ENCODE measurements at regions not wholly inside any gene's neighbourhood (a gene's known extent, or its start where the extent isn't known, plus 50 kb on each side); places are given as distances from the start of the nearest gene placed in this dataset.
A peak's percentile ranks its signal among the peaks of the same experiment; 100 is the strongest.

DNA sequence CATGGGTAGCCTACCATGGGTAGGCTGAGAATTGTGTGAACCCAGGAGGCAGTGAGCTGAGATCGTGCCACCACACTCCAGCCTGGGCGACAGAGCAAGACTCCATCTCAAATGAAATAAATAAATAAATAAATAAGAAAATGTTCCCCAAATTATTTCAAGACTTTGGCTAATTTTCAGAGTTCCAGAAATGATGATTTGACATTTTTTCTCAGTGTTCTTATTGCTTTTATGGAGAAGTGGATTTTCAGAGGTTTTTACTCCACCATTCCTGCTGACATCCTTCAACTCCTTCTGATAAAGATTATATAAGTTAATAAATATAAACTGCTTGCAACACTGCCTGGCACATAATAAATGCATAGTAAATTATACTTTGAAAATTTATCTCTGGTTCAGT lies 80.4 kb upstream of the PRKCQ start:
- no peak for DNase-seq (ENCODE audit: low read depth in 4 of 4, low spot score in 2 of 4)

DNA sequence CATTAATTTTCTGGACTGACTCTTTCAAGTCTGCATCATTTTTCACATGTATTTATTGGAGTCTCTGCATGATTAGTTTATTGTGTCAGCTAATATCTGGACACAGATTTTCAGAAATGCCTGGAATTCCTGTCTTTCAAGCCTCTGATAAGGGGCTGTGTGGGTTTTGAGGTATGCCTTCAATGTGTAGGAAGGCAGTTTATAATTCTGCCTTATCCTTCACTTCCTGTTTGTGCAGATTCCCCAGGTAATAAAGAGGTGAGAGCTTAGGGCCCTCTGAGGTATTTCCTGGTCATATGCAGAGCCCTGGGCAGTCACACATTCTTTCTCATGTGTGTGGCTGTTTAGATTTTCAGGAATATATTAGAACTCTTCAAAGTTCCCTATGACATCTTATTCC lies 79.4 kb upstream of the PRKCQ start:
- DNase-seq (ENCODE audit: low read depth in 4 of 4, low spot score in 2 of 4) = no peak

DNA sequence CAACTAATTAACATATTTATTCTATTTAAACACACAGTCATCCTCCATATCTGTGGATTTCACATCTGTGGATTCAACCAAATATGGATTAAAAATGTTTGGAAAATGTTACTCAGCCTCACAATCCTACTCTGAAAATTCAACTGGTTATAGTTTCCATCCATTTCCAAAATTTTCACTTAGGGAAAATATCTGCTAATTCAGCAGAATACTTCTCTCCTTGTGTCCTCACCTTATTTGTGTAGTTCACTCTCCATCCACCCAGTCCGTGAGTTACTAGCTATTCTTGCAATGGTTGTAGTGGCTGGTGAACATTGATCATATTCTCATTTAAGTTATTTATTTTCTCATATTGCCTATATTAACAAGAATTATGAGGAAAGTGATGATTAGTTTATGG lies 77.6 kb upstream of the PRKCQ start:
- no peak for DNase-seq (ENCODE audit: low read depth in 4 of 4, low spot score in 2 of 4)

DNA sequence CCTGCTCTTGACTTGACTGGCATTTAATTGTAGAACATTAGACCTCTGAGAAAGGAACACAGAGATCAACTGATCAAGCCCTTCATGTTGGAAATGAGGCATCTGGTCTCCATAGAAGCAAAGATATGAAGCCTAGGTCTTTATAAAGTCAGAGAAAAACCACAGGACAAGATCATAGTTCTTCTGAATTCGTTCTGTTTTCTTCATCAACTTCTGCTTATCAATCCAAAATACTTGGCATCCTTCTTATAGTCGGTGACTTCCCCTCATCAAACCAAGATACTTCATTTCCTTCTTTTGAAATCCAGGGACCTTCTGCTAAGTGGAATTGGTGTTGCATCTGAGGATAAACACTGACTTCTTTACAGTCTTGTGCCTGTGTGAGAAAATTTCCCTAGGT lies 77.1 kb upstream of the PRKCQ start:
- no peak for DNase-seq (ENCODE audit: low read depth in 4 of 4, low spot score in 2 of 4)

DNA sequence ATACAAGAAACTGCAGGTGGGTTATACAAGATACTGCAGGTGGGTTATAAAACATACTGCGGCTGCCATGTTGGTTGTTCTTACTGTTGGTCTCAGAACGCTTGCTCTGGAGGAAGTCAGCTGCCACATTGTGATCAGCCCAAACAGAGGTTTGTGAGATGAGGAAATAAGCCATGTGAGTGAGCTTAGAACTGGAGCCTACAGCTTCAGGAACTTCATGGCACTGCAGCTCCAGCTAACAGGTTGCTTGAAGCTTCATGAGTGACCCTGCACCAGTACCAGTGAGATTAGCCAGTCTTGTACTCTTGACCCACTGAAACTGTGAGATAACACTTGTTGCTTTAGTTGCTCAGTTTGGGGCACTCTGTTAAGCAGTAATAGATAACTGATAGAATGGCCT lies 74.5 kb upstream of the PRKCQ start:
- DNase-seq (ENCODE audit: low read depth in 4 of 4, low spot score in 2 of 4) = no peak

DNA sequence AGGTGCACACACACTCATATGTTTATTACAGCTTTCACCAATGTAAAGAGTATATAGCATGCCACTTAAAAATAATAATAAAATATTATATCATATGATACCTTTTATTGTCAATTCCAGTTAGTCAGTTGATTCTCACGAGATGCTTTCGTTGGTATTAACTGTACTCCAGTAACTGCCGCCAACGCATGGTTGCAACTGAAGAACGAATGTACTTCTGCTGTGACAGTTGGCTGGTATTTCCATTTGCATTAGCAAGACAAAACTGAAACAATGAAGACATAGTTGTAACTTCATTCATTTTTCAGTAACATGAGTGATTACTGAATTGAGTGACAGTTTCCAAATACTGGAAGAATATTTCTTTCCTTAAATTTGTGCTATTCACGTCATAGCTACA lies 70.5 kb upstream of the PRKCQ start:
- DNase-seq (ENCODE audit: low read depth in 4 of 4, low spot score in 2 of 4) = no peak

DNA sequence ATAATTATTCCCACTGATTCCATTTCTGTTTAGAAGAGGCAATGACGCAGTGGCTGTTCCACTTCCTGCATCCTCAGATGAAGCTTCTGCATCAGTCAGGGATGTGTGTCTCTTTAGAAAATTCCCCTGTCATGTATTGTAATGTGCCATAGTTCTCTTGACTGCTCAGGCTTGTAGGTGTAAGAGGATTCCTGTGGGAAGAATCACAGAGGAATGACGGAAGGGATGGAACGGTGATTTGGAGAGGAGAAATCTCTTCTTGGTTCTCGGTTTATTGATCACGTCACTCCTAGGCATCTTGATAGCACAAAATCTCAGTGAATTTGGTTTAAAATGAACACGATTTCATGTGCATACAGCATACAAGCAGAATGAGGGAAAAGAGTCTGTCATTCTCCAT lies 69.8 kb upstream of the PRKCQ start:
- DNase-seq (ENCODE audit: low read depth in 4 of 4, low spot score in 2 of 4) = no peak

DNA sequence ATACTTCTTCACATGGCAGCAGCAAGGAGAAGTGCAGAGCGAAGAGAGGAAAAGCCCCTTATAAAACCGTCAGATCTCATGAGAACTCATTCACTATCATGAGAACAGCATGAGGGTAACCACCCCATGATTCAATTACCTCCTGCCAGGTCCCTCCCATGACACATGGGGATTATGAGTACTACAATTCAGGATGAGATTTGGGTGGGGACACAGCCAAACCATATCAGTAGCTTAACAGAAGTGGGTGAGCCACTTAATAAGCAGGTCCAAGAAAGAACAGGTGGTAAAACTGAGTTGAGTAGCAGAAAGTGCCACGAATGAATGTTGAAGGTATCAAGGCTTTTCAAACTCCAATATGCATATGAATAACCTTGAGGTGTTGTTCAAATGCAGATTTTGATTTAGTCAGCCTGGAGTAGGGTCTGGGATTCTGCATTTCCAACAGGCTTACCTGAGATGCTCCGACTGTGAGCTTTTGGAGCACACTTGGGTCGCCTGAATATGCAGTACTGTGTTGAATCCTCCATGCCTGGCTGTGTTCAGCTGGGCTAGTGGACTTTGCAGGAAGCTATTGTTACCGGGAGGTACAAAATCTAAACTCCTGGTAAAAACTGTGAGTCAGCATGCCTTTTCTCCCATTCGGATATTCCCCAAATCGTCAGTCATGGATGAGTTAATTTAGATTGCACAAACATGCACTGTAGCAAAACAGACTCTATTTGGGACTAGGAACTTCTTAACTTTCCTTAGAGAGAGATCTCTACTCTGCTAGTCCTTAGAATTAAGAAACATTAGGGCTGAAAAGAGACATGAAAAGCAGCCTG lies 69.0 kb upstream of the PRKCQ start:
- DNase-seq (ENCODE audit: low read depth in 4 of 4, low spot score in 2 of 4) = no peak

DNA sequence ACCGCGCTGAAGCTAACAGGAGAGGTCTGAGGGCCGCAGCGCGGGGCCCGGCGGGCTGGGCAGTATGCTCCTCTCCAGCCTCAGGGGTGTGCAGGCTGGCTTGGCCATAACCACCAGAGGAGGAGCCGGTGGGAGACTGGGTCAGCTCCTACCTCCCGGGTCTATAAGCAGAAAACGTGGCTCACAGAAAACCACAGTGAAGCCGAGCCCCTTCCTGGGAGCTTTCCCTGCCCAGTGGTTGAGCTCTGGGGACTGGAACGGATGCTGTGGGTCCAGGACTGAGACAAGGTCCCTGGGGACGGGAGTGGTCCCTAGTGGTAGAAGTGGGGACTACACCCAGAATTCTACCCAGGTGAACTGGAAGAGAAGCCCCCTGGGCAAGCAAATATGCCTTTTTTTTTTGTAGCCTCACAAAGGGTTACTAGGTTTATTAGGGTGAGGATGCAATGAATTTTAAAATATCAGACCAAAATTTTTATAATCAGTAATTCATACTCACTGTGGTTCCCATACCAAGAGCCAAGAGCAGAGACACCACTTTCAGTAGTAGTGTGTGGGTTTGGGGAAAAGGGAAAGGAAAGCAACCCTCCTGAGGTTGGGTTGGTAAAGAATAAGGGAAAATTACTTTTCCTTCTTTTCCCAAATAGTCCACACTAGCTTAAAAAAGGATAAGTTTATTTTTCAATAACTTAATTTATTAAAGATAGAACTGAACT lies 67.9 kb upstream of the PRKCQ start:
- peak in 2 of 4 donors; percentile 10 to 28 for DNase-seq (ENCODE audit: low read depth in 4 of 4, low spot score in 2 of 4)

DNA sequence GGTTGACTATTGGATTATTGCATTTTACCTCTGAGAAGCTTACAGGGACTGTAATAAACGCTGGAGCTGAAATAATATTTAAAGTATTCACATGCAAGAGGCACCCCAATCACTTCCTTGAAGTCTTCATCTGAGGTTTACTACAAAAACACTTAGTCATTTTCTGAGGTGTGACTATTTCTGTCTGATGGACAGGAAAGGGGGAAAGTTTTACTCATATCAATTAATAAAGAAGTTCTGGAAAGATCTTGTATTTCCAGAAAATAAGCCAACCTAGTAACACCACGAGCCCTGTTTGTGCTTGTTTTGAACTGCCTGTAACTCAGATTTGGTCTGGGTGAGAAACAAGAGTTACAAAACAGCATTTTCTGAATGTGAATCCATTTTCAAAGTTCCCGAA lies 63.9 kb upstream of the PRKCQ start:
- DNase-seq (ENCODE audit: low read depth in 4 of 4, low spot score in 2 of 4) = no peak

DNA sequence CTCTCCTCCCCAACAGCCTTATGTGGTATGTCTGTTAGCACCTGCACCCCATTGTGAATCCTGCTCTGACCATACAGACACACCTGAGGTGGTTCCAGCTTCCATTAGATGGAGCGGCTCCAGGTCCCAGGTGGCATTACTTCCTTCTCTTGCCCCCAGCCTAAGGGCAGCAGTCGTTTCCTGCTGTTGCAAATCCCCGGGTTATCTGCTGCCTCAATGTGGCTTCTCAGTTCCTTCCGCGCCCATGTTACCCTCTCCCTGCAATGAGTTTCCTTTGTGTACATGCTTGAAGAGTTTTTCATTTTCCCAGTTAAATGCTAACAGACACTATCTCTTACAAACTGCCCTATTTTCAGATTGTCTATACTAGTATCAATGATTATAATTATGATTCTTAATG lies 62.8 kb upstream of the PRKCQ start:
- no peak for DNase-seq (ENCODE audit: low read depth in 4 of 4, low spot score in 2 of 4)

DNA sequence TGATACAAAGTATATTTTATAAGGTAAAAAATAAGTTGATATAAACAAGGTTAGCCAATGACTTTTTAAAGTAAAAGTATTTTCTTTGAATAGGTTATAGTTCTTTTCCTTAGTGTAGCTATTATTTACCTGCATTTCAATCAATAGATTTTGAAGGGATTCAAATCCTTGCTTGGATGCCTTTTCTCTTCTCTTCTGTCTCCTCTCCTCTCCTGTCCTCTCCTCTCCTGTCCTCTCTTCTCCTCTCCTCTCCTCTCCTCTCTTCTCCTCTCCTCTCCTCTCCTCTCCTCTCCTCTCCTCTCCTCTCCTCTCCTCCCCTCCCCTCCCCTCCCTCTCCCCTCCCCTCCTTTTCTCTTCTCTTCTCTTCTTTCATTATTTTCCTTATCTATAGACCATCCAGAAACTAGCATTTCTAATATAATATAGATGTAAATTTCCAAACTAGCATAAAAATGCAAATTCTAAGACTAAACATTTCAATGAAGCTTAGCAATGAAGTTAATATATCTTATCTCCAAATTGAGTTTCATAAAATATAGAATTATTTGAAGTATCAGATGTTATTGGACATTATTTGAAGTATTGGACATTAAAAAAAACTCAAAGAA lies 60.5 kb upstream of the PRKCQ start:
- no peak for DNase-seq (ENCODE audit: low read depth in 4 of 4, low spot score in 2 of 4)

DNA sequence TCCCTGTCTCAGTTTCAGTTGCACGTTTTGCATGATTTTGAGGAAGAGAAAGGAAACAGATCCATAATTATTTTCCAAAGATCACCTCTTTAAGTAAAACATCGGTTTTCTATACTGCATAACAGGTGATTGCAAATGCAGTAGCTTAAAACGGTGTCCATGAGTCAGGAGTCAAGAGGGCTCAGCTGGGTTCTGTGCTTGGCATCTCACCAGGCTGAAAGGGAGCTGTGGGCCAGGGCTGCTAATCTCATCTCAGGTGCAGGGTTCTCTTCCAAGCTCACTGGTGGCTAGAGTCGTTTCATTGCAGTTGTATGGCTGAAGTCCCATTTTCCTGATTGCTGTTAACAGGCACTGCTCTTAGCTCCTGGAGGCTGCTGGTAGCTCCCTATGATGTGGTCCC lies 57.0 kb upstream of the PRKCQ start:
- DNase-seq (ENCODE audit: low read depth in 4 of 4, low spot score in 2 of 4) = no peak

DNA sequence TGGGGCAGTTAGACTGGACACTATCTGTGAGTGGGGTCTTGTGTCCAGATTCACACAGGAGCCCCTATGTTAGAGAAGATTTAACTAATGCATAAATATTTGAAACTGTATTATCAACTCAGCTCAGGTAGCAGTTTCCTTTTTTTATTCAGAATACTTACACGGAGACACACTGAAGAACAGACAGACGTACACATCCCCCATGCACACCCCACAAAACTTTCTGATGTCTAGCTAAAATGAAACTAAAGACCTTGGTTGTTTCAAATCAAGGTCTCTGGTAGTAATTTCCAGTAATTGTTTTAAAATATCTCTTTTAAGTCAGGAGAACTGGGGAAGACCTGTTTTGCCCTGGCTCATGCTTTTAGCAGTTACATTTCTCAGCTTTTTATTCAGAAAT lies 55.7 kb upstream of the PRKCQ start:
- DNase-seq (ENCODE audit: low read depth in 4 of 4, low spot score in 2 of 4) = no peak

Measured in left renal cortex interstitium (tissue), 4 donors.